IMR-90 (cell line): ENCODE measurements at regions not wholly inside any gene's neighbourhood (a gene's known extent, or its start where the extent isn't known, plus 50 kb on each side); places are given as distances from the start of the nearest gene placed in this dataset.

Experiments used
- ATAC-seq: fragments of 200-7000 bp; cut with Tn5 transposase; 2 replicates; pipeline ENCODE4 v1.9.1; 2020; ENCODE audit warnings: low read depth, mild to moderate bottlenecking, moderate library complexity
- BruUV-seq: library from RNA; stranded (reverse); fragments of 400-500 nt; replicated peaks from 2 replicates; lab custom pipeline; 2021; lab: Mats Ljungman, UMichigan
- CTCF ChIA-PET: fragments of 300-600 bp; formaldehyde crosslinking; extraction: SDS; loops from one replicate; lab custom pipeline; 2021; ENCODE audit warnings: antibody characterized with exemption; lab: Yijun Ruan, JAX
- POLR2A ChIA-PET: fragments of 300-600 bp; sonication (Branson Sonifier 250); formaldehyde crosslinking; loops from one replicate; lab custom pipeline; 2022; ENCODE audit warnings: antibody characterized with exemption; ENCODE audit not compliant: unreplicated experiment; lab: Charles Lee
- DNase-seq: peaks from one replicate; pipeline ENCODE4 v3.0.0; 2013
- H2AFZ ChIP-seq: replicated peaks from 2 replicates; pipeline ENCODE3; 2013; ENCODE audit warnings: low read length, mild to moderate bottlenecking; ENCODE audit not compliant: poor library complexity
- H2AK5ac ChIP-seq: 2 replicates; pipeline ENCODE4 v1.6.1; 2013; ENCODE audit warnings: low read depth, low read length, inconsistent platforms
- H2AK9ac ChIP-seq: replicated peaks from 2 replicates; pipeline ENCODE3; 2013; ENCODE audit warnings: mild to moderate bottlenecking, low read depth, low read length, moderate library complexity; ENCODE audit not compliant: poor library complexity
- H2BK120ac ChIP-seq: 2 replicates; pipeline ENCODE4 v1.6.1; 2013; ENCODE audit warnings: low read depth, low read length, inconsistent platforms
- H2BK15ac ChIP-seq: 3 replicates; pipeline ENCODE4 v1.6.1; 2013; ENCODE audit warnings: low read depth, low read length, inconsistent platforms
- H2BK20ac ChIP-seq: 2 replicates; pipeline ENCODE4 v1.6.1; 2013; ENCODE audit warnings: low read depth, mild to moderate bottlenecking, inconsistent platforms, low read length, moderate library complexity
- H2BK5ac ChIP-seq: 2 replicates; pipeline ENCODE4 v1.6.1; 2013; ENCODE audit warnings: mild to moderate bottlenecking, low read depth, low read length, inconsistent platforms; ENCODE audit not compliant: poor library complexity, severe bottlenecking
- H3K14ac ChIP-seq: replicated peaks from 2 replicates; pipeline ENCODE4 v1.6.1; 2013; ENCODE audit warnings: low read depth, low read length, inconsistent platforms
- H3K18ac ChIP-seq: 2 replicates; pipeline ENCODE4 v1.6.1; 2013; ENCODE audit warnings: low read depth, low read length, control low read depth
- H3K23ac ChIP-seq: 2 replicates; pipeline ENCODE4 v1.6.1; 2013; ENCODE audit warnings: low read depth, low read length, inconsistent platforms
- H3K27ac ChIP-seq: 2 replicates; pipeline ENCODE4 v1.5.1; 2013; ENCODE audit warnings: mild to moderate bottlenecking, control low read depth, low read length; ENCODE audit not compliant: insufficient read depth
- H3K27me3 ChIP-seq: 2 replicates; pipeline ENCODE4 v1.6.1; 2013; ENCODE audit warnings: low read length; ENCODE audit not compliant: control insufficient read depth, insufficient read depth
- H3K36me3 ChIP-seq: 2 replicates; pipeline ENCODE4 v1.6.1; 2013; ENCODE audit warnings: low read length, mixed read lengths; ENCODE audit not compliant: control insufficient read depth, insufficient read depth
- H3K4ac ChIP-seq: 2 replicates; pipeline ENCODE4 v1.6.1; 2013; ENCODE audit warnings: low read depth, low read length, inconsistent platforms
- H3K4me1 ChIP-seq: 2 replicates; pipeline ENCODE4 v1.6.1; 2013; ENCODE audit warnings: low read length, mixed read lengths; ENCODE audit not compliant: control insufficient read depth, insufficient read depth
- H3K4me2 ChIP-seq: 2 replicates; pipeline ENCODE4 v1.6.1; 2013; ENCODE audit warnings: low read depth, mild to moderate bottlenecking, control low read depth, low read length, moderate library complexity
- H3K4me3 ChIP-seq: 2 replicates; pipeline ENCODE4 v1.5.1; 2013; ENCODE audit warnings: low read depth, mild to moderate bottlenecking, control low read depth, low read length, moderate library complexity; ENCODE audit not compliant: insufficient read depth
- H3K56ac ChIP-seq: 2 replicates; pipeline ENCODE4 v1.6.1; 2013; ENCODE audit warnings: low read length, inconsistent platforms; ENCODE audit not compliant: insufficient read depth; ENCODE audit errors: extremely low read depth
- H3K79me1 ChIP-seq, 2 experiments: 2 replicates each; pipeline ENCODE4 v1.6.1; 2013; ENCODE audit warnings: low read length in 2 of 2, inconsistent platforms in 1 of 2, low read depth in 1 of 2
- H3K9ac ChIP-seq: 2 replicates; pipeline ENCODE4 v1.6.1; 2013; ENCODE audit warnings: low read depth, low read length, control low read depth
- H3K9me1 ChIP-seq: 2 replicates; pipeline ENCODE4 v1.6.1; 2013; ENCODE audit warnings: low read length, inconsistent platforms; ENCODE audit not compliant: insufficient read depth
- H3K9me3 ChIP-seq: 2 replicates; pipeline ENCODE4 v1.6.1; 2013; ENCODE audit warnings: low read length; ENCODE audit not compliant: control insufficient read depth, insufficient read depth
- H4K20me1 ChIP-seq: 2 replicates; pipeline ENCODE4 v1.6.1; 2013; ENCODE audit warnings: low read length, inconsistent platforms; ENCODE audit not compliant: insufficient read depth
- H4K5ac ChIP-seq: 2 replicates; pipeline ENCODE4 v1.6.1; 2013; ENCODE audit warnings: mild to moderate bottlenecking, low read depth, low read length, control low read depth
- H4K8ac ChIP-seq, 2 experiments: 2 replicates each; pipeline ENCODE4 v1.6.1; 2013; ENCODE audit warnings: low read depth in 2 of 2, low read length in 2 of 2, control low read depth in 1 of 2, inconsistent platforms in 1 of 2
- H4K91ac ChIP-seq: 2 replicates; pipeline ENCODE4 v1.6.1; 2013; ENCODE audit warnings: low read depth, low read length, inconsistent platforms; ENCODE audit not compliant: insufficient read depth
- BHLHE40 ChIP-seq: fragments of 150-350 bp; IDR thresholded peaks from 2 replicates; pipeline ENCODE4 v1.6.1; 2016; ENCODE audit warnings: mild to moderate bottlenecking, low read depth, low read length
- CEBPB ChIP-seq: IDR thresholded peaks from 2 replicates; pipeline ENCODE4 v1.6.1; 2012; ENCODE audit warnings: low read depth, low read length, improper control_type of control experiment
- CHD1 ChIP-seq: IDR thresholded peaks from 2 replicates; pipeline ENCODE4 v1.6.1; 2012; ENCODE audit warnings: low read depth, low read length, improper control_type of control experiment
- ELK1 ChIP-seq: fragments of 150-350 bp; IDR thresholded peaks from 2 replicates; pipeline ENCODE4 v1.6.1; 2016; ENCODE audit warnings: low read depth, mild to moderate bottlenecking, low read length, moderate library complexity, borderline replicate concordance
- FOS ChIP-seq: fragments of 150-350 bp; IDR thresholded peaks from 2 replicates; pipeline ENCODE4 v1.6.1; 2016; ENCODE audit warnings: low read depth, low read length
- MAFK ChIP-seq: IDR thresholded peaks from 2 replicates; pipeline ENCODE4 v1.6.1; 2012; ENCODE audit warnings: low read depth, low read length, improper control_type of control experiment
- MAZ ChIP-seq: IDR thresholded peaks from 2 replicates; pipeline ENCODE4 v1.6.1; 2012; ENCODE audit warnings: low read depth, mild to moderate bottlenecking, low read length, improper control_type of control experiment, moderate library complexity, borderline replicate concordance
- MXI1 ChIP-seq: IDR thresholded peaks from 2 replicates; pipeline ENCODE4 v1.6.1; 2012; ENCODE audit warnings: low read depth, mild to moderate bottlenecking, low read length, moderate library complexity, borderline replicate concordance
- NFE2L2 ChIP-seq: fragments of 150-350 bp; IDR thresholded peaks from 2 replicates; pipeline ENCODE4 v1.6.1; 2016; ENCODE audit warnings: low read depth, mild to moderate bottlenecking, low read length
- POLR2A ChIP-seq: IDR thresholded peaks from 2 replicates; pipeline ENCODE4 v1.6.1; 2012; ENCODE audit warnings: mild to moderate bottlenecking, low read depth, low read length
- RAD21 ChIP-seq: IDR thresholded peaks from 2 replicates; pipeline ENCODE4 v1.6.1; 2012; ENCODE audit warnings: low read length, improper control_type of control experiment
- RCOR1 ChIP-seq: IDR thresholded peaks from 2 replicates; pipeline ENCODE4 v1.6.1; 2012; ENCODE audit warnings: mild to moderate bottlenecking, low read length, improper control_type of control experiment; ENCODE audit not compliant: insufficient replicate concordance
- RFX5 ChIP-seq: IDR thresholded peaks from 2 replicates; pipeline ENCODE4 v1.8.0; 2012; ENCODE audit warnings: low read depth, mild to moderate bottlenecking, low read length, moderate library complexity
- SMC3 ChIP-seq: fragments of 150-350 bp; IDR thresholded peaks from 2 replicates; pipeline ENCODE4 v1.6.1; 2016; ENCODE audit warnings: low read depth, mild to moderate bottlenecking, antibody characterized with exemption, low read length, moderate library complexity
- USF2 ChIP-seq: fragments of 150-350 bp; IDR thresholded peaks from 2 replicates; pipeline ENCODE4 v1.6.1; 2017; ENCODE audit warnings: mild to moderate bottlenecking, antibody characterized with exemption, low read length, low read depth
- WGBS, 2 experiments: methylation state at CpG; one replicate each; pipeline versions ENCODE4 v1.1.5 to v1.1.7; 2013; ENCODE audit warnings: missing lambda C conversion rate in 2 of 2; ENCODE audit not compliant: insufficient read length in 1 of 2; ENCODE audit errors: extremely low coverage in 2 of 2; 5-methylcytosine and 5-hydroxymethylcytosine counted together
- dilution Hi-C: fragments of 300-500 bp; cut with HindIII; formaldehyde crosslinking; loops from one replicate; pipeline ENCODE4 v1.14.3; 2018; ENCODE audit warnings: low sequenced_read_pairs; ENCODE audit not compliant: unreplicated experiment
- in situ Hi-C: fragments of 300-500 bp; cut with MboI; formaldehyde crosslinking; loops from 3 replicates; pipeline ENCODE4 v1.14.3; 2019; ENCODE audit warnings: low sequenced_read_pairs, inconsistent platforms, mixed read lengths
- intact Hi-C: fragments of 100-400 bp; cut with micrococcal nuclease; formaldehyde crosslinking; loops from 2 replicates; pipeline ENCODE4 v1.10.0; 2022
- TF ChIP-seq, protein P1 (sequence below): conservative IDR thresholded peaks from 2 replicates; pipeline ENCODE4 v1.5.1; 2012; ENCODE audit warnings: mild to moderate bottlenecking, low read depth, low read length, improper control_type of control experiment

DNA sequence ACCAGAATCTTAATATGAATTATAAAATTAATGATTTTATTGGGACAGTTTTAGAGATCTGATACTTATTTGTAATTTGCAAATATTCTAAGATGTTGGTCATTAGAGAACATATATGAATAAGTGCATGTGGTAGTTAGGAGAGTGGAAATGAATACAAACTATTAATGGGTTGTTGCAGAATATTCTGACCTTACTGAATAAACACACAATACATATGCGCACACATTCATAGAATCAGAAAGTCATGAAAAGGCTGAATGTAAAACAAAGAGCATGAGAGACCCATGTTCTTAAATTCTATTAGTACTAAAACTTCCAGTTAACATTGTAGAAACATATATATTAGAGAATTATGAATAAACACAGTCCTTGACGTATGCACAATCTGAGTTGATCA, 301.7 kb upstream of the TRAM1L1 start:
- H2BK120ac ChIP-seq = no peak overlapping the region
- DNase-seq = no peak
- no peak overlapping the region for H2BK5ac ChIP-seq
- H4K5ac ChIP-seq = no peak overlapping the region
- no peak overlapping the region for H4K91ac ChIP-seq
- in situ Hi-C loops (no loop called here), intact Hi-C loops (no loop called here), dilution Hi-C loops (no loop called here)
- H3K9me3 ChIP-seq = no peaks in the 10 kb centered on the region
- no peaks in the 10 kb centered on the region for H3K9me1 ChIP-seq
- H3K14ac ChIP-seq = no peak overlapping the region
- POLR2A ChIA-PET = no interaction called here
- TF ChIP-seq MAZ (no peak), CEBPB (no peak), RFX5 (no peak), MXI1 (no peak), MAFK (no peak), NFE2L2 (no peak), ELK1 (no peak), FOS (no peak), RCOR1 (no peak), USF2 (no peak), CHD1 (no peak), SMC3 (no peak), BHLHE40 (no peak), POLR2A (no peak), RAD21 (no peak)
- TF ChIP-seq, protein P1, sequence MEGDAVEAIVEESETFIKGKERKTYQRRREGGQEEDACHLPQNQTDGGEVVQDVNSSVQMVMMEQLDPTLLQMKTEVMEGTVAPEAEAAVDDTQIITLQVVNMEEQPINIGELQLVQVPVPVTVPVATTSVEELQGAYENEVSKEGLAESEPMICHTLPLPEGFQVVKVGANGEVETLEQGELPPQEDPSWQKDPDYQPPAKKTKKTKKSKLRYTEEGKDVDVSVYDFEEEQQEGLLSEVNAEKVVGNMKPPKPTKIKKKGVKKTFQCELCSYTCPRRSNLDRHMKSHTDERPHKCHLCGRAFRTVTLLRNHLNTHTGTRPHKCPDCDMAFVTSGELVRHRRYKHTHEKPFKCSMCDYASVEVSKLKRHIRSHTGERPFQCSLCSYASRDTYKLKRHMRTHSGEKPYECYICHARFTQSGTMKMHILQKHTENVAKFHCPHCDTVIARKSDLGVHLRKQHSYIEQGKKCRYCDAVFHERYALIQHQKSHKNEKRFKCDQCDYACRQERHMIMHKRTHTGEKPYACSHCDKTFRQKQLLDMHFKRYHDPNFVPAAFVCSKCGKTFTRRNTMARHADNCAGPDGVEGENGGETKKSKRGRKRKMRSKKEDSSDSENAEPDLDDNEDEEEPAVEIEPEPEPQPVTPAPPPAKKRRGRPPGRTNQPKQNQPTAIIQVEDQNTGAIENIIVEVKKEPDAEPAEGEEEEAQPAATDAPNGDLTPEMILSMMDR = no peak
- H3K79me1 ChIP-seq = no peaks in the 10 kb centered on the region
- no peak overlapping the region for H3K27ac ChIP-seq
- H2BK20ac ChIP-seq = no peak overlapping the region
- H3K4me1 ChIP-seq = no peaks in the 10 kb centered on the region
- no CpG with 5 or more reads among the region's 2 CpGs for WGBS, 2 experiments
- no TSS peak for BruUV-seq
- no peak overlapping the region for H3K9ac ChIP-seq
- H3K27me3 ChIP-seq = no peaks in the 10 kb centered on the region
- no peak overlapping the region for H2BK15ac ChIP-seq
- H2AK5ac ChIP-seq = no peak overlapping the region
- H3K4me2 ChIP-seq = no peak overlapping the region
- H2AFZ ChIP-seq = no peak overlapping the region
- H3K18ac ChIP-seq = no peak overlapping the region
- H4K8ac ChIP-seq = no peak overlapping the region
- no peak overlapping the region for H3K23ac ChIP-seq
- no peak overlapping the region for H3K4ac ChIP-seq
- CTCF ChIA-PET = no interaction called here
- no peaks in the 10 kb centered on the region for H4K20me1 ChIP-seq
- H3K56ac ChIP-seq = no peak overlapping the region
- ATAC-seq = no peak
- no peak overlapping the region for H3K4me3 ChIP-seq
- H2AK9ac ChIP-seq = no peak overlapping the region
- H3K36me3 ChIP-seq = no peaks in the 10 kb centered on the region
